PC-9 (cell line): ENCODE measurements at regions not wholly inside any gene's neighbourhood (a gene's known extent, or its start where the extent isn't known, plus 50 kb on each side); places are given as distances from the start of the nearest gene placed in this dataset.

Experiments used
- BruUV-seq: library from RNA; stranded (reverse); fragments of 400-500 nt; replicated peaks from 2 replicates; lab custom pipeline; 2021; lab: Mats Ljungman, UMichigan
- CTCF ChIA-PET: fragments of 300-600 bp; sonication (Branson Sonifier 250); formaldehyde crosslinking; loops from one replicate; lab custom pipeline; 2022; ENCODE audit warnings: antibody characterized with exemption; lab: Charles Lee
- POLR2A ChIA-PET: fragments of 300-600 bp; sonication (Branson Sonifier 250); formaldehyde crosslinking; loops from one replicate; lab custom pipeline; 2022; ENCODE audit warnings: antibody characterized with exemption; ENCODE audit not compliant: unreplicated experiment; lab: Charles Lee
- DNase-seq, 2 experiments: peaks; one replicate each; pipeline versions ENCODE4 v3.0.0 to v3.0.0-alpha.2; 2015 to 2022; ENCODE audit warnings: mixed read lengths in 1 of 2
- H2AFZ ChIP-seq: fragments of 200-600 bp; sonication (generic); 2 replicates; pipeline ENCODE4 v1.8.1; 2017; ENCODE audit warnings: antibody characterized with exemption
- H3F3A ChIP-seq: fragments of 200-600 bp; sonication (generic); 2 replicates; pipeline ENCODE4 v1.8.1; 2017; ENCODE audit warnings: antibody characterized with exemption, mild to moderate bottlenecking, low read depth; ENCODE audit not compliant: insufficient read depth
- H3K27ac ChIP-seq: fragments of 200-600 bp; sonication (generic); 2 replicates; pipeline ENCODE4 v1.6.1; 2016; ENCODE audit warnings: mixed run types
- H3K27me3 ChIP-seq: fragments of 200-600 bp; sonication (generic); 2 replicates; pipeline ENCODE4 v1.6.1; 2016; ENCODE audit warnings: low read depth, mixed run types; ENCODE audit not compliant: insufficient read depth
- H3K36me3 ChIP-seq: fragments of 200-600 bp; sonication (generic); 2 replicates; pipeline ENCODE4 v1.6.1; 2016; ENCODE audit warnings: low read depth, mixed run types
- H3K4me1 ChIP-seq: fragments of 200-600 bp; sonication (generic); replicated peaks from 2 replicates; pipeline ENCODE4 v1.6.1; 2016; ENCODE audit warnings: mixed run types; ENCODE audit not compliant: insufficient read depth
- H3K4me2 ChIP-seq: fragments of 200-600 bp; sonication (generic); 2 replicates; pipeline ENCODE4 v1.6.1; 2017; ENCODE audit warnings: mixed run types
- H3K4me3 ChIP-seq: fragments of 200-600 bp; sonication (generic); 2 replicates; pipeline ENCODE4 v1.6.1; 2016; ENCODE audit warnings: mixed run types
- H3K79me2 ChIP-seq: fragments of 200-600 bp; sonication (generic); 2 replicates; pipeline ENCODE4 v1.6.1; 2017; ENCODE audit warnings: low read depth, mixed run types
- H3K9me2 ChIP-seq: fragments of 200-600 bp; sonication (generic); 2 replicates; pipeline ENCODE4 v1.8.1; 2017; ENCODE audit warnings: mild to moderate bottlenecking; ENCODE audit not compliant: insufficient read depth
- H3K9me3 ChIP-seq: fragments of 200-600 bp; sonication (generic); 2 replicates; pipeline ENCODE4 v1.8.1; 2016; ENCODE audit warnings: low read depth; ENCODE audit not compliant: insufficient read depth
- H4K20me1 ChIP-seq: fragments of 200-600 bp; sonication (generic); 2 replicates; pipeline ENCODE4 v1.8.1; 2017; ENCODE audit not compliant: insufficient read depth
- CTCF ChIP-seq: fragments of 200-600 bp; sonication (generic); conservative IDR thresholded peaks from 2 replicates; pipeline ENCODE4 v1.6.1; 2017; ENCODE audit warnings: mixed run types, antibody characterized with exemption, mild to moderate bottlenecking, moderate library complexity
- EZH2 ChIP-seq: fragments of 200-600 bp; sonication (generic); IDR thresholded peaks from 2 replicates; pipeline ENCODE4 v1.8.0; 2017; ENCODE audit warnings: antibody characterized with exemption, low read depth
- intact Hi-C: fragments of 100-400 bp; cut with micrococcal nuclease; formaldehyde crosslinking; loops from one replicate; pipeline ENCODE4 v1.10.0; 2022; ENCODE audit not compliant: unreplicated experiment

- no peaks in the 10 kb centered on the region for H3K27me3 ChIP-seq
- H3F3A ChIP-seq = no peaks in the 10 kb centered on the region
- no peak overlapping the region for H3K27ac ChIP-seq
- no TSS peak for BruUV-seq
- CTCF ChIA-PET = no interaction called here
- H3K4me1 ChIP-seq = no peaks in the 10 kb centered on the region
- H3K9me3 ChIP-seq = no peaks in the 10 kb centered on the region
- POLR2A ChIA-PET = no interaction called here
- no peaks in the 10 kb centered on the region for H3K9me2 ChIP-seq
- H3K79me2 ChIP-seq = no peaks in the 10 kb centered on the region
- intact Hi-C loops = no loop called here
- H3K4me2 ChIP-seq = no peak overlapping the region
- no peaks in the 10 kb centered on the region for H3K36me3 ChIP-seq
- DNase-seq = no peak
- H3K4me3 ChIP-seq = no peak overlapping the region
- TF ChIP-seq CTCF = no peak
- no peak for TF ChIP-seq EZH2
- no peak overlapping the region for H2AFZ ChIP-seq
- H4K20me1 ChIP-seq = no peaks in the 10 kb centered on the region
These were observed 406.1 kb upstream of the DCC start for GRCh38 chr18:51933903-51934302.

GRCh38 chr18:51936115-51936514 lies 403.9 kb upstream of the DCC start:
- Histone ChIP-seq H4K20me1 (no peaks in the 10 kb centered on the region), H3K4me3 (no peak overlapping the region), H3K27ac (no peak overlapping the region), H3K79me2 (no peaks in the 10 kb centered on the region), H3K9me2 (no peaks in the 10 kb centered on the region; the same call in 1 of the 2 replicates), H3K4me1 (no peaks in the 10 kb centered on the region), H3K27me3 (no peaks in the 10 kb centered on the region), H3K9me3 (no peaks in the 10 kb centered on the region), H3K36me3 (no peaks in the 10 kb centered on the region), H2AFZ (no peak overlapping the region), H3K4me2 (no peak overlapping the region), H3F3A (no peaks in the 10 kb centered on the region)
- ChIA-PET POLR2A (no interaction called here), CTCF (no interaction called here)
- intact Hi-C loops = no loop called here
- DNase-seq = no peak
- no peak for TF ChIP-seq EZH2
- TF ChIP-seq CTCF = no peak
- BruUV-seq = no TSS peak

GRCh38 chr18:51941999-51942398 lies 398.0 kb upstream of the DCC start:
- CTCF ChIA-PET = no interaction called here

More at GRCh38 chr18:51941999-51942398, 398.0 kb upstream of the DCC start:
- Histone ChIP-seq H3K27me3 (no peaks in the 10 kb centered on the region), H3K9me3 (no peaks in the 10 kb centered on the region), H3K27ac (no peak overlapping the region), H3K9me2 (no peaks in the 10 kb centered on the region; the same call in 1 of the 2 replicates), H3K4me3 (no peak overlapping the region), H3K4me1 (no peaks in the 10 kb centered on the region), H3K4me2 (no peak overlapping the region), H3F3A (no peaks in the 10 kb centered on the region), H4K20me1 (no peaks in the 10 kb centered on the region), H2AFZ (no peak overlapping the region), H3K36me3 (no peaks in the 10 kb centered on the region), H3K79me2 (no peaks in the 10 kb centered on the region)
- DNase-seq = no peak
- TF ChIP-seq EZH2 = no peak
- no peak for TF ChIP-seq CTCF
- intact Hi-C loops = no loop called here
- no TSS peak for BruUV-seq
- POLR2A ChIA-PET = no interaction called here
